H1 (cell line): ENCODE measurements at regions not wholly inside any gene's neighbourhood (a gene's known extent, or its start where the extent isn't known, plus 50 kb on each side); places are given as distances from the start of the nearest gene placed in this dataset.

ENCODE experiments used
- CTCF ChIA-PET: fragments of 300-600 bp; sonication (Branson Sonifier 250); formaldehyde crosslinking; loops from one replicate; lab custom pipeline; 2021; ENCODE audit not compliant: partially characterized antibody; lab: Charles Lee
- POLR2A ChIA-PET: fragments of 300-600 bp; sonication (Branson Sonifier 250); formaldehyde crosslinking; loops from one replicate; lab custom pipeline; 2021; ENCODE audit warnings: inconsistent platforms; ENCODE audit not compliant: partially characterized antibody; lab: Charles Lee
- DNase-seq, 2 experiments: peaks; one replicate each; pipeline versions ENCODE4 v3.0.0 to v3.0.0-alpha.2; 2010 to 2022; ENCODE audit warnings: low spot score in 2 of 2, low read depth in 1 of 2, mixed read lengths in 1 of 2
- FAIRE-seq: peaks from 2 replicates; lab custom pipeline; 2011; peaks lifted over from hg19 to GRCh38; lab: Jason Lieb, UNC
- H2AFZ ChIP-seq: 2 replicates; pipeline ENCODE4 v1.8.1; 2012; ENCODE audit warnings: low read length, inconsistent platforms
- H2AK5ac ChIP-seq: 2 replicates; pipeline ENCODE4 v1.6.1; 2013; ENCODE audit warnings: low read depth, low read length
- H2BK120ac ChIP-seq: replicated peaks from 2 replicates; pipeline ENCODE3; 2013; ENCODE audit warnings: low read depth, low read length, inconsistent platforms
- H2BK12ac ChIP-seq: 2 replicates; pipeline ENCODE4 v1.6.1; 2013; ENCODE audit warnings: low read depth, low read length
- H2BK15ac ChIP-seq: 2 replicates; pipeline ENCODE4 v1.6.1; 2013; ENCODE audit warnings: low read length
- H2BK20ac ChIP-seq: 2 replicates; pipeline ENCODE4 v1.6.1; 2013; ENCODE audit warnings: low read length
- H2BK5ac ChIP-seq: 2 replicates; pipeline ENCODE4 v1.6.1; 2013; ENCODE audit warnings: low read depth, low read length
- H3K14ac ChIP-seq: 2 replicates; pipeline ENCODE4 v1.6.1; 2013; ENCODE audit warnings: inconsistent platforms; ENCODE audit not compliant: insufficient read length
- H3K18ac ChIP-seq: 2 replicates; pipeline ENCODE4 v1.6.1; 2013; ENCODE audit warnings: low read length; ENCODE audit errors: extremely low read depth
- H3K23ac ChIP-seq: 2 replicates; pipeline ENCODE4 v1.6.1; 2013; ENCODE audit warnings: inconsistent platforms; ENCODE audit not compliant: insufficient read length
- H3K23me2 ChIP-seq: 2 replicates; pipeline ENCODE4 v1.6.1; 2013; ENCODE audit warnings: low read depth, low read length
- H3K27ac ChIP-seq: 2 replicates; pipeline ENCODE4 v1.6.1; 2011; ENCODE audit warnings: low read depth, low read length, inconsistent platforms
- H3K27me3 ChIP-seq, 4 experiments: replicated peaks in 1 of 4; 1 replicate in 1 of 4; 2 replicates in 3 of 4; pipeline versions ENCODE4 v1.6.1 to v1.8.1; 2011 to 2013; ENCODE audit warnings: low read length in 3 of 4, mild to moderate bottlenecking in 3 of 4, inconsistent platforms in 2 of 4, mixed read lengths in 2 of 4, moderate library complexity in 1 of 4; ENCODE audit not compliant: control insufficient read depth in 3 of 4, insufficient read depth in 3 of 4; ENCODE audit errors: extremely low read depth in 1 of 4
- H3K36me3 ChIP-seq, 4 experiments: 2 replicates each; pipeline versions ENCODE4 v1.6.1 to v1.8.1; 2011 to 2013; ENCODE audit warnings: mild to moderate bottlenecking in 4 of 4, low read length in 3 of 4, moderate library complexity in 2 of 4, control low read depth in 1 of 4, inconsistent platforms in 1 of 4; ENCODE audit not compliant: insufficient read depth in 4 of 4, control insufficient read depth in 2 of 4
- H3K4ac ChIP-seq: replicated peaks from 2 replicates; pipeline ENCODE3; 2013; ENCODE audit warnings: low read length, low read depth, mixed read lengths, inconsistent platforms; ENCODE audit not compliant: insufficient read length
- H3K4me1 ChIP-seq, 4 experiments: replicated peaks in 1 of 4; 1 replicate in 1 of 4; 2 replicates in 3 of 4; pipeline versions ENCODE4 v1.6.1 to v1.8.1; 2011 to 2013; ENCODE audit warnings: low read length in 3 of 4, inconsistent platforms in 2 of 4, mixed read lengths in 1 of 4; ENCODE audit not compliant: insufficient read depth in 4 of 4, control insufficient read depth in 3 of 4
- H3K4me2 ChIP-seq, 2 experiments: 2 replicates each; pipeline versions ENCODE4 v1.6.1 to v1.8.1; 2011 to 2013; ENCODE audit warnings: low read depth in 2 of 2, low read length in 2 of 2, control low read depth in 1 of 2, inconsistent platforms in 1 of 2, mild to moderate bottlenecking in 1 of 2; ENCODE audit not compliant: insufficient read depth in 1 of 2
- H3K4me3 ChIP-seq, 4 experiments: fragments of 200-600, 300-600 bp in 1 of 4; sonication (generic), shearing (Covaris generic), sonication (Bioruptor Twin) in 1 of 4; 2 replicates each; pipeline versions ENCODE4 v1.5.1 to v1.8.1; 2011 to 2016; ENCODE audit warnings: low read length in 4 of 4, low read depth in 3 of 4, control low read depth in 2 of 4, inconsistent platforms in 2 of 4, mild to moderate bottlenecking in 2 of 4, mixed read lengths in 1 of 4, moderate library complexity in 1 of 4; ENCODE audit not compliant: insufficient read depth in 2 of 4; ENCODE audit errors: extremely low read depth in 1 of 4
- H3K56ac ChIP-seq: replicated peaks from 2 replicates; pipeline ENCODE3; 2013; ENCODE audit warnings: low read depth, mild to moderate bottlenecking, mixed read lengths, low read length, inconsistent platforms; ENCODE audit not compliant: insufficient read length
- H3K79me1 ChIP-seq: 2 replicates; pipeline ENCODE4 v1.6.1; 2013; ENCODE audit warnings: low read depth, low read length, control low read depth
- H3K79me2 ChIP-seq, 2 experiments: 2 replicates each; pipeline versions ENCODE4 v1.6.1 to v1.8.1; 2012 to 2013; ENCODE audit warnings: low read length in 2 of 2, mild to moderate bottlenecking in 2 of 2, inconsistent platforms in 1 of 2; ENCODE audit not compliant: insufficient read depth in 2 of 2, control insufficient read depth in 1 of 2
- H3K9ac ChIP-seq, 4 experiments: replicated peaks in 1 of 4; 1 replicate in 1 of 4; 2 replicates in 3 of 4; pipeline versions ENCODE4 v1.6.1 to v1.8.1; 2011 to 2013; ENCODE audit warnings: low read depth in 3 of 4, low read length in 3 of 4, control low read depth in 2 of 4, mild to moderate bottlenecking in 2 of 4, moderate library complexity in 2 of 4, inconsistent platforms in 1 of 4; ENCODE audit errors: extremely low read depth in 1 of 4
- H3K9me3 ChIP-seq, 2 experiments: 2 replicates each; pipeline versions ENCODE4 v1.6.1 to v1.8.1; 2012 to 2013; ENCODE audit warnings: mild to moderate bottlenecking in 2 of 2, moderate library complexity in 2 of 2, control low read depth in 1 of 2, inconsistent platforms in 1 of 2, low read depth in 1 of 2, low read length in 1 of 2, mixed read lengths in 1 of 2; ENCODE audit not compliant: insufficient read depth in 2 of 2
- H4K20me1 ChIP-seq, 2 experiments: replicated peaks in 1 of 2; 2 replicates each; pipeline versions ENCODE3 to v1.8.1; 2011 to 2013; ENCODE audit warnings: inconsistent platforms in 2 of 2, low read length in 2 of 2, mild to moderate bottlenecking in 1 of 2; ENCODE audit not compliant: insufficient read depth in 2 of 2, control insufficient read depth in 1 of 2
- H4K5ac ChIP-seq: 2 replicates; pipeline ENCODE4 v1.6.1; 2013; ENCODE audit warnings: low read length, low read depth, mixed read lengths, inconsistent platforms; ENCODE audit not compliant: insufficient read length
- H4K8ac ChIP-seq: 2 replicates; pipeline ENCODE4 v1.8.0; 2013; ENCODE audit warnings: mild to moderate bottlenecking, moderate library complexity, low read length, inconsistent platforms; ENCODE audit not compliant: insufficient read depth; ENCODE audit errors: extremely low read depth
- H4K91ac ChIP-seq: replicated peaks from 2 replicates; pipeline ENCODE3; 2013; ENCODE audit warnings: low read length, mixed read lengths, inconsistent platforms; ENCODE audit not compliant: insufficient read length
- BCL11A ChIP-seq, 2 experiments: IDR thresholded peaks; one replicate each; pipeline ENCODE4 v1.6.1; 2011; ENCODE audit warnings: low read depth in 2 of 2, low read length in 2 of 2, mild to moderate bottlenecking in 2 of 2
- BRCA1 ChIP-seq: IDR thresholded peaks from 2 replicates; pipeline ENCODE4 v1.6.1; 2012; ENCODE audit warnings: low read depth, low read length, improper control_type of control experiment
- CTBP2 ChIP-seq: IDR thresholded peaks from 2 replicates; pipeline ENCODE4 v1.7.0; 2011; ENCODE audit warnings: borderline replicate concordance, mild to moderate bottlenecking, moderate library complexity, mixed read lengths, low read length; ENCODE audit not compliant: insufficient read depth, insufficient read length
- CTCF ChIP-seq, 3 experiments: IDR thresholded peaks; 1 replicate in 2 of 3; 2 replicates in 1 of 3; pipeline versions ENCODE4 v1.5.1 to v1.6.1; 2011; ENCODE audit warnings: low read length in 3 of 3, mild to moderate bottlenecking in 3 of 3, inconsistent platforms in 2 of 3, low read depth in 1 of 3, moderate library complexity in 1 of 3; ENCODE audit not compliant: insufficient read depth in 1 of 3; ENCODE audit errors: control extremely low read depth in 1 of 3
- EZH2 ChIP-seq: fragments of 200-600 bp; sonication (generic); IDR thresholded peaks from 2 replicates; pipeline ENCODE4 v1.7.1; 2012; ENCODE audit warnings: low read depth, mild to moderate bottlenecking, moderate library complexity, low read length, inconsistent platforms; ENCODE audit not compliant: severe bottlenecking
- SIN3A ChIP-seq, 2 experiments: IDR thresholded peaks in 1 of 2; conservative IDR thresholded peaks in 1 of 2; 2 replicates each; pipeline ENCODE4 v1.6.1; 2011 to 2012; ENCODE audit warnings: low read length in 2 of 2, improper control_type of control experiment in 1 of 2, low read depth in 1 of 2, mild to moderate bottlenecking in 1 of 2
- TBP ChIP-seq: IDR thresholded peaks from 2 replicates; pipeline ENCODE4 v1.6.1; 2011; ENCODE audit warnings: low read depth, low read length, improper control_type of control experiment
- TCF12 ChIP-seq: IDR thresholded peaks from 2 replicates; pipeline ENCODE4 v1.6.1; 2011; ENCODE audit warnings: low read depth, mild to moderate bottlenecking, low read length
- WGBS, 2 experiments: shearing (Covaris generic) in 1 of 2; methylation state at CpG; one replicate each; pipeline versions ENCODE4 v1.1.6 to v1.1.7; 2013 to 2015; ENCODE audit warnings: low lambda C conversion rate in 2 of 2, mixed read lengths in 2 of 2, inconsistent platforms in 1 of 2, low coverage in 1 of 2, missing lambda C conversion rate in 1 of 2; ENCODE audit not compliant: insufficient replicate concordance in 2 of 2, insufficient coverage in 1 of 2, insufficient read length in 1 of 2; ENCODE audit errors: extremely low coverage in 1 of 2, missing lambda C conversion rate in 1 of 2; 5-methylcytosine and 5-hydroxymethylcytosine counted together

- Histone ChIP-seq H3K4me2 (no peak overlapping the region), H2BK15ac (no peak overlapping the region), H3K27ac (no peak overlapping the region), H3K23ac (no peak overlapping the region), H4K5ac (no peak overlapping the region), H3K79me2 (no peaks in the 10 kb centered on the region), H3K36me3 (peaks cover 0 to 5% (median 0%) of the 10 kb centered on the region in 4 experiments; a peak in 2 of 8 replicates), H3K27me3 (no peaks in the 10 kb centered on the region), H2BK5ac (no peak overlapping the region), H3K4me3 (no peak overlapping the region), H2BK12ac (no peak overlapping the region), H3K56ac (no peak overlapping the region), H4K8ac (no peak overlapping the region), H3K18ac (no peak overlapping the region), H3K23me2 (no peaks in the 10 kb centered on the region), H3K4me1 (no peaks in the 10 kb centered on the region), H4K20me1 (no peaks in the 10 kb centered on the region), H2BK20ac (no peak overlapping the region), H3K9ac (no peak overlapping the region), H2BK120ac (no peak overlapping the region), H3K79me1 (no peaks in the 10 kb centered on the region), H2AK5ac (no peak overlapping the region), H4K91ac (no peak overlapping the region), H2AFZ (no peak overlapping the region), H3K9me3 (peaks cover 21% of the 10 kb centered on the region in 2 experiments), H3K4ac (no peak overlapping the region), H3K14ac (no peak overlapping the region)
- ChIA-PET POLR2A (no interaction called here), CTCF (interaction anchor here (0.7 to 1.1 kb wide), 2 partner anchors 11 to 109 kb away, joined by 3 to 4 read pairs; no protein-coding TSS in a partner anchor)
- DNase-seq (no peak), FAIRE-seq (no peak)
- TF ChIP-seq SIN3A (conservative IDR thresholded peaks at IDR 0.05 in 1 of 2, IDR thresholded peaks at IDR 0.05 in 1 of 2; ENCODE audit: low read depth in 1 of 2, low read length in 2 of 2) (no peak), EZH2 (no peak), BCL11A (IDR thresholded peaks at IDR 0.05; ENCODE audit: low read depth in 2 of 2, low read length in 2 of 2) (no peak), TBP (no peak), CTCF (IDR thresholded peaks at IDR 0.05; ENCODE audit: control extremely low read depth in 1 of 3, insufficient read depth in 1 of 3, low read depth in 1 of 3, low read length in 3 of 3) (no peak), BRCA1 (no peak), TCF12 (no peak), CTBP2 (no peak)
- 82% methylated on average over 3 of the region's 3 CpGs; no CpG with 5 or more reads in 1 of the 2 experiments for WGBS, 2 experiments
Measured at GRCh38 chr7:21305455-21306235, 122.2 kb upstream of the SP4 start.
